ENCODE measurements at regions not wholly inside any gene's neighbourhood (a gene's known extent, or its start where the extent isn't known, plus 50 kb on each side); places are given as distances from the start of the nearest gene placed in this dataset.

GRCh38 chr10:36556468-36556867 is 568.9 kb upstream of the ANKRD30A start:
- Histone ChIP-seq H2BK5ac (ENCODE audit: low read depth, low read length, poor library complexity, severe bottlenecking) (no peak overlapping the region), H4K20me1 (ENCODE audit: insufficient read depth, low read length) (no peaks in the 10 kb centered on the region), H2BK15ac (ENCODE audit: low read depth, low read length) (no peak overlapping the region), H4K91ac (ENCODE audit: insufficient read depth, low read depth, low read length) (no peak overlapping the region), H3K4me3 (ENCODE audit: insufficient read depth, low read depth, low read length) (no peak overlapping the region), H3K4me1 (ENCODE audit: control insufficient read depth, insufficient read depth, low read length) (no peaks in the 10 kb centered on the region), H3K23ac (ENCODE audit: low read depth, low read length) (no peak overlapping the region), H2AK5ac (ENCODE audit: low read depth, low read length) (no peak overlapping the region), H3K14ac (replicated peaks; ENCODE audit: low read depth, low read length) (no peak overlapping the region), H2AFZ (replicated peaks; ENCODE audit: low read length, poor library complexity) (no peak overlapping the region), H2BK20ac (ENCODE audit: low read depth, low read length) (no peak overlapping the region), H3K18ac (ENCODE audit: low read depth, low read length) (no peak overlapping the region), H3K56ac (ENCODE audit: extremely low read depth, insufficient read depth, low read length) (no peak overlapping the region), H4K5ac (ENCODE audit: low read depth, low read length) (no peak overlapping the region), H3K79me1 (ENCODE audit: low read depth in 1 of 2, low read length in 2 of 2) (no peaks in the 10 kb centered on the region), H3K9me3 (ENCODE audit: control insufficient read depth, insufficient read depth, low read length) (no peaks in the 10 kb centered on the region), H3K9me1 (ENCODE audit: insufficient read depth, low read length) (no peaks in the 10 kb centered on the region), H3K9ac (ENCODE audit: low read depth, low read length) (no peak overlapping the region), H3K27ac (ENCODE audit: insufficient read depth, low read length) (no peak overlapping the region), H3K27me3 (ENCODE audit: control insufficient read depth, insufficient read depth, low read length) (no peaks in the 10 kb centered on the region), H2AK9ac (replicated peaks; ENCODE audit: low read depth, low read length, poor library complexity) (no peak overlapping the region), H4K8ac (ENCODE audit: low read depth in 2 of 2, low read length in 2 of 2) (no peak overlapping the region), H2BK120ac (ENCODE audit: low read depth, low read length) (no peak overlapping the region), H3K4ac (ENCODE audit: low read depth, low read length) (no peak overlapping the region), H3K36me3 (ENCODE audit: control insufficient read depth, insufficient read depth, low read length) (no peaks in the 10 kb centered on the region), H3K4me2 (ENCODE audit: low read depth, low read length) (no peak overlapping the region)
- dilution Hi-C loops (cut with HindIII; ENCODE audit: low sequenced_read_pairs, unreplicated experiment) (no loop called here), in situ Hi-C loops (cut with MboI; ENCODE audit: low sequenced_read_pairs) (no loop called here), intact Hi-C loops (cut with micrococcal nuclease) (no loop called here)
- WGBS, 2 experiments (ENCODE audit: extremely low coverage in 2 of 2, insufficient read length in 1 of 2): no CpG with 5 or more reads among the region's 2 CpGs
- BruUV-seq (replicated peaks): no TSS peak
- ChIA-PET CTCF (no interaction called here), POLR2A (ENCODE audit: unreplicated experiment) (no interaction called here)
- ATAC-seq (ENCODE audit: low read depth) (no peak), DNase-seq (no peak)
- no peak for TF ChIP-seq CEBPB (IDR thresholded peaks at IDR 0.05; ENCODE audit: low read depth, low read length)
- no peak for TF ChIP-seq RFX5 (IDR thresholded peaks at IDR 0.05; ENCODE audit: low read depth, low read length)
- no peak for TF ChIP-seq RAD21 (IDR thresholded peaks at IDR 0.05; ENCODE audit: low read length)
- TF ChIP-seq MXI1 (IDR thresholded peaks at IDR 0.05; ENCODE audit: borderline replicate concordance, low read depth, low read length): no peak
- TF ChIP-seq SMC3 (IDR thresholded peaks at IDR 0.05; ENCODE audit: low read depth, low read length): no peak
- no peak for TF ChIP-seq ELK1 (IDR thresholded peaks at IDR 0.05; ENCODE audit: borderline replicate concordance, low read depth, low read length)
- TF ChIP-seq MAZ (IDR thresholded peaks at IDR 0.05; ENCODE audit: borderline replicate concordance, low read depth, low read length): no peak
- no peak for TF ChIP-seq NFE2L2 (IDR thresholded peaks at IDR 0.05; ENCODE audit: low read depth, low read length)
- TF ChIP-seq BHLHE40 (IDR thresholded peaks at IDR 0.05; ENCODE audit: low read depth, low read length): no peak
- no peak for TF ChIP-seq CHD1 (IDR thresholded peaks at IDR 0.05; ENCODE audit: low read depth, low read length)
- no peak for TF ChIP-seq POLR2A (IDR thresholded peaks at IDR 0.05; ENCODE audit: low read depth, low read length)
- TF ChIP-seq, protein P1, sequence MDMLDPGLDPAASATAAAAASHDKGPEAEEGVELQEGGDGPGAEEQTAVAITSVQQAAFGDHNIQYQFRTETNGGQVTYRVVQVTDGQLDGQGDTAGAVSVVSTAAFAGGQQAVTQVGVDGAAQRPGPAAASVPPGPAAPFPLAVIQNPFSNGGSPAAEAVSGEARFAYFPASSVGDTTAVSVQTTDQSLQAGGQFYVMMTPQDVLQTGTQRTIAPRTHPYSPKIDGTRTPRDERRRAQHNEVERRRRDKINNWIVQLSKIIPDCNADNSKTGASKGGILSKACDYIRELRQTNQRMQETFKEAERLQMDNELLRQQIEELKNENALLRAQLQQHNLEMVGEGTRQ (IDR thresholded peaks at IDR 0.05; ENCODE audit: low read depth, low read length): no peak

Data from IMR-90 (cell line).